Panc1 (cell line): ENCODE measurements at regions not wholly inside any gene's neighbourhood (a gene's known extent, or its start where the extent isn't known, plus 50 kb on each side); places are given as distances from the start of the nearest gene placed in this dataset.

ENCODE experiments used
- ATAC-seq: fragments of 200-7000 bp; cut with Tn5 transposase; 2 replicates; pipeline ENCODE4 v1.9.1; 2020; ENCODE audit warnings: mild to moderate bottlenecking, moderate library complexity
- BruUV-seq: library from RNA; stranded (reverse); fragments of 400-500 nt; replicated peaks from 2 replicates; lab custom pipeline; 2021; lab: Mats Ljungman, UMichigan
- CTCF ChIA-PET: fragments of 300-600 bp; sonication (Branson Sonifier 250); formaldehyde crosslinking; loops from one replicate; lab custom pipeline; 2022; ENCODE audit warnings: antibody characterized with exemption; lab: Charles Lee
- POLR2A ChIA-PET: fragments of 300-600 bp; sonication (Branson Sonifier 250); formaldehyde crosslinking; loops from one replicate; lab custom pipeline; 2022; ENCODE audit warnings: antibody characterized with exemption; lab: Charles Lee
- DNase-seq: peaks from one replicate; pipeline ENCODE4 v3.0.0-alpha.2; 2010; ENCODE audit warnings: low read depth, low spot score
- H3K27ac ChIP-seq: 2 replicates; pipeline ENCODE4 v1.5.1; 2011; ENCODE audit warnings: mild to moderate bottlenecking, low read length, inconsistent platforms
- H3K27me3 ChIP-seq: fragments of 200-500 bp; sonication (Bioruptor generic); 2 replicates; pipeline ENCODE4 v1.6.0; 2014; ENCODE audit warnings: low read length, inconsistent platforms; ENCODE audit not compliant: control insufficient read depth, insufficient read depth
- H3K36me3 ChIP-seq: fragments of 200-500 bp; sonication (Bioruptor generic); 2 replicates; pipeline ENCODE4 v1.5.1; 2014; ENCODE audit warnings: inconsistent platforms, mild to moderate bottlenecking, low read length, moderate library complexity; ENCODE audit not compliant: control insufficient read depth, insufficient read depth
- H3K4me1 ChIP-seq: 2 replicates; pipeline ENCODE4 v1.5.1; 2011; ENCODE audit warnings: inconsistent platforms, mild to moderate bottlenecking, low read length, moderate library complexity; ENCODE audit not compliant: control insufficient read depth, insufficient read depth
- H3K4me3 ChIP-seq, 2 experiments: 2 replicates each; pipeline ENCODE4 v1.5.1; 2011 to 2012; ENCODE audit warnings: low read depth in 2 of 2, low read length in 2 of 2, mild to moderate bottlenecking in 2 of 2, inconsistent platforms in 1 of 2, moderate library complexity in 1 of 2
- H3K9me3 ChIP-seq: fragments of 200-500 bp; sonication (Bioruptor generic); 2 replicates; pipeline ENCODE4 v1.5.1; 2014; ENCODE audit warnings: low read depth, mild to moderate bottlenecking, inconsistent platforms, low read length, moderate library complexity; ENCODE audit not compliant: control insufficient read depth, insufficient read depth
- CTCF ChIP-seq: fragments of 450-650 bp; IDR thresholded peaks from 2 replicates; pipeline ENCODE4 v1.5.1; 2017; ENCODE audit warnings: mild to moderate bottlenecking
- POLR2AphosphoS5 ChIP-seq: IDR thresholded peaks from 2 replicates; pipeline ENCODE4 v1.6.1; 2012; ENCODE audit warnings: mild to moderate bottlenecking, low read depth, low read length, moderate library complexity
- REST ChIP-seq, 2 experiments: IDR thresholded peaks; 2 replicates each; pipeline ENCODE4 v1.6.1; 2011 to 2012; ENCODE audit warnings: low read depth in 2 of 2, control low read depth in 1 of 2, low read length in 1 of 2, mild to moderate bottlenecking in 1 of 2, moderate library complexity in 1 of 2; ENCODE audit not compliant: insufficient read depth in 1 of 2
- SIN3A ChIP-seq: IDR thresholded peaks from 2 replicates; pipeline ENCODE4 v1.6.1; 2012; ENCODE audit warnings: low read depth, mild to moderate bottlenecking, low read length, moderate library complexity, borderline replicate concordance; ENCODE audit not compliant: insufficient read depth
- TCF7L2 ChIP-seq: IDR thresholded peaks from 2 replicates; pipeline ENCODE4 v1.6.1; 2011; ENCODE audit warnings: mild to moderate bottlenecking, low read depth, low read length, inconsistent platforms
- in situ Hi-C: cut with HindIII; loops from 2 replicates; pipeline ENCODE4 v1.10.0; 2016; ENCODE audit warnings: low sequenced_read_pairs, low pct_unique_long_range_greater_than_20kb
- intact Hi-C: fragments of 100-400 bp; cut with micrococcal nuclease; formaldehyde crosslinking; loops from one replicate; pipeline ENCODE4 v1.10.0; 2022; ENCODE audit not compliant: unreplicated experiment

DNA sequence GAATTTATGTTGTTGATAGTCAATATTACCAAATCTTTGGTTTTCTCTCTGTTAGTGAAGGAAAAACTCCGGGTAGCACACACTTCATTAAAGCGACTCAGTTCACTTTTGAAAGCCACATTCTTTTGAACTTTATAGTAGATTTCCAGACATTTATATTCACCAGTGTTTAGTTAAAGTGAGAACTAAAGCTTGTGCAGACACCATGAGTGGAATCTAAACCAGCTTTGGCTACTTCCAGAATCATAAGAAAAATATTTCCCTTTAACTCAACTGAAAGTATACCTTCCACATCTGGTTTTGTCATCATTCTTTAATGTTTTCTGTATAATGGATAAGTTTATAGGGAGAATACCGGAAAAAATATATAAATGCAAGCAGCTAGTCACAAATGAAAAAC lies 92.1 kb upstream of the COL21A1 start:
- TF ChIP-seq REST (IDR thresholded peaks at IDR 0.05; ENCODE audit: insufficient read depth in 1 of 2, low read depth in 2 of 2, low read length in 1 of 2) (no peak), POLR2AphosphoS5 (no peak), SIN3A (no peak), CTCF (no peak), TCF7L2 (no peak)
- H3K4me3 ChIP-seq = no peak overlapping the region
- no peaks in the 10 kb centered on the region for H3K36me3 ChIP-seq
- BruUV-seq = no TSS peak
- no peak for ATAC-seq
- ChIA-PET POLR2A (no interaction called here), CTCF (no interaction called here)
- no peaks in the 10 kb centered on the region for H3K4me1 ChIP-seq
- no peak overlapping the region for H3K27ac ChIP-seq
- DNase-seq = no peak
- in situ Hi-C loops (no loop called here), intact Hi-C loops (no loop called here)
- no peaks in the 10 kb centered on the region; the same call in 1 of the 2 replicates for H3K27me3 ChIP-seq
- no peaks in the 10 kb centered on the region for H3K9me3 ChIP-seq

- CTCF ChIA-PET = no interaction called here
- H3K27ac ChIP-seq = no peak overlapping the region
- in situ Hi-C loops (no loop called here), intact Hi-C loops (no loop called here)
- DNase-seq = peak; percentile 58
- no peak for TF ChIP-seq CTCF
- TF ChIP-seq REST (IDR thresholded peaks at IDR 0.05; ENCODE audit: insufficient read depth in 1 of 2, low read depth in 2 of 2, low read length in 1 of 2) = no peak
- no peak for TF ChIP-seq POLR2AphosphoS5
- no peak for TF ChIP-seq SIN3A
- TF ChIP-seq TCF7L2 = no peak
- H3K27me3 ChIP-seq = peaks cover 4% of the 10 kb centered on the region; the same call in 1 of the 2 replicates
- H3K9me3 ChIP-seq = no peaks in the 10 kb centered on the region
- BruUV-seq = no TSS peak
- no peaks in the 10 kb centered on the region for H3K4me1 ChIP-seq
- POLR2A ChIA-PET = no interaction called here
- no peaks in the 10 kb centered on the region for H3K36me3 ChIP-seq
- ATAC-seq = no peak
- H3K4me3 ChIP-seq = no peak overlapping the region
Observed at GRCh38 chr6:56335726-56336125, 88.3 kb upstream of the COL21A1 start.
